ENCODE measurements at regions not wholly inside any gene's neighbourhood (a gene's known extent, or its start where the extent isn't known, plus 50 kb on each side); places are given as distances from the start of the nearest gene placed in this dataset.

- Histone ChIP-seq H3K9me3 (ENCODE audit: control insufficient read depth in 2 of 3, insufficient read depth in 1 of 3, low read length in 3 of 3) (no peaks in the 10 kb centered on the region), H3K4me3 (ENCODE audit: low read length in 3 of 3) (no peak overlapping the region), H3K36me3 (ENCODE audit: control insufficient read depth in 2 of 3, insufficient read depth in 3 of 3, low read length in 3 of 3) (no peaks in the 10 kb centered on the region), H3K9ac (ENCODE audit: low read length in 3 of 3) (no peak overlapping the region), H3K4me1 (ENCODE audit: control insufficient read depth in 2 of 3, insufficient read depth in 2 of 3, low read depth in 1 of 3, low read length in 3 of 3) (no peaks in the 10 kb centered on the region), H3K27me3 (ENCODE audit: control insufficient read depth, insufficient read depth, low read length) (no peaks in the 10 kb centered on the region), H3K27ac (ENCODE audit: low read depth in 2 of 2, low read length in 2 of 2) (no peak overlapping the region)
- DNase-seq (no peak), FAIRE-seq (no peak)
- TF ChIP-seq, protein P1, sequence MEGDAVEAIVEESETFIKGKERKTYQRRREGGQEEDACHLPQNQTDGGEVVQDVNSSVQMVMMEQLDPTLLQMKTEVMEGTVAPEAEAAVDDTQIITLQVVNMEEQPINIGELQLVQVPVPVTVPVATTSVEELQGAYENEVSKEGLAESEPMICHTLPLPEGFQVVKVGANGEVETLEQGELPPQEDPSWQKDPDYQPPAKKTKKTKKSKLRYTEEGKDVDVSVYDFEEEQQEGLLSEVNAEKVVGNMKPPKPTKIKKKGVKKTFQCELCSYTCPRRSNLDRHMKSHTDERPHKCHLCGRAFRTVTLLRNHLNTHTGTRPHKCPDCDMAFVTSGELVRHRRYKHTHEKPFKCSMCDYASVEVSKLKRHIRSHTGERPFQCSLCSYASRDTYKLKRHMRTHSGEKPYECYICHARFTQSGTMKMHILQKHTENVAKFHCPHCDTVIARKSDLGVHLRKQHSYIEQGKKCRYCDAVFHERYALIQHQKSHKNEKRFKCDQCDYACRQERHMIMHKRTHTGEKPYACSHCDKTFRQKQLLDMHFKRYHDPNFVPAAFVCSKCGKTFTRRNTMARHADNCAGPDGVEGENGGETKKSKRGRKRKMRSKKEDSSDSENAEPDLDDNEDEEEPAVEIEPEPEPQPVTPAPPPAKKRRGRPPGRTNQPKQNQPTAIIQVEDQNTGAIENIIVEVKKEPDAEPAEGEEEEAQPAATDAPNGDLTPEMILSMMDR (IDR thresholded peaks at IDR 0.05; ENCODE audit: borderline replicate concordance, extremely low read depth, insufficient read depth), result no peak
- intact Hi-C loops (cut with DNase I), result no loop called here
Measured at GRCh38 chr4:170270628-170271027, 180.9 kb upstream of the AADAT start.

DNA sequence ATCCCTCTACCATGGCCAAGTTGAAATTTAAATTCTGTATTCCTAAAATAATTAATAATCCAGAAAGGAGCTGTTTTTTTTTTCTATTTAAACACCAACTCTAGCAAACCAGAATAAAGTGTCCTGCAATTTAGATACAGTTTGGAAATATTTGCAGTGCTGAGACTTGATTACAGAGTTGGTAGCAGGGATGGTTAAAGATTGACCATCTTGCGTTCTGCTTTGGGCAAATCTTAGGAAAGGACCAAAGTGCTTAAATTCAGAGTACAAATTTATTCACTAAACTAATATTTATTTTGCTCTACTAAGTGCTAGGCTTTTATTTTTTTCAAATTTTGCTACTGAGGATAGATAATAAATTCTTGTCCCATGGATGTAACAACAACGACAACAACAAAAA is 180.2 kb upstream of the AADAT start:
- Histone ChIP-seq H3K36me3 (ENCODE audit: control insufficient read depth in 2 of 3, insufficient read depth in 3 of 3, low read length in 3 of 3) (no peaks in the 10 kb centered on the region), H3K27me3 (ENCODE audit: control insufficient read depth, insufficient read depth, low read length) (no peaks in the 10 kb centered on the region), H3K9me3 (ENCODE audit: control insufficient read depth in 2 of 3, insufficient read depth in 1 of 3, low read length in 3 of 3) (no peaks in the 10 kb centered on the region), H3K27ac (ENCODE audit: low read depth in 2 of 2, low read length in 2 of 2) (no peak overlapping the region), H3K4me1 (ENCODE audit: control insufficient read depth in 2 of 3, insufficient read depth in 2 of 3, low read depth in 1 of 3, low read length in 3 of 3) (no peaks in the 10 kb centered on the region), H3K4me3 (ENCODE audit: low read length in 3 of 3) (no peak overlapping the region), H3K9ac (ENCODE audit: low read length in 3 of 3) (no peak overlapping the region)
- intact Hi-C loops (cut with DNase I), result no loop called here
- TF ChIP-seq, protein P1 (IDR thresholded peaks at IDR 0.05; ENCODE audit: borderline replicate concordance, extremely low read depth, insufficient read depth), result no peak
- DNase-seq, result no peak
- no peak for FAIRE-seq

GRCh38 chr4:170259631-170260153 is 169.9 kb upstream of the AADAT start:
- Histone ChIP-seq H3K36me3 (ENCODE audit: control insufficient read depth in 2 of 3, insufficient read depth in 3 of 3, low read length in 3 of 3) (no peaks in the 10 kb centered on the region), H3K27ac (ENCODE audit: low read depth in 2 of 2, low read length in 2 of 2) (no peak overlapping the region), H3K4me3 (ENCODE audit: low read length in 3 of 3) (no peak overlapping the region), H3K27me3 (ENCODE audit: control insufficient read depth, insufficient read depth, low read length) (no peaks in the 10 kb centered on the region), H3K9ac (ENCODE audit: low read length in 3 of 3) (no peak overlapping the region), H3K4me1 (ENCODE audit: control insufficient read depth in 2 of 3, insufficient read depth in 2 of 3, low read depth in 1 of 3, low read length in 3 of 3) (no peaks in the 10 kb centered on the region), H3K9me3 (ENCODE audit: control insufficient read depth in 2 of 3, insufficient read depth in 1 of 3, low read length in 3 of 3) (no peaks in the 10 kb centered on the region)
- intact Hi-C loops (cut with DNase I), result no loop called here
- TF ChIP-seq, protein P1 (IDR thresholded peaks at IDR 0.05; ENCODE audit: borderline replicate concordance, extremely low read depth, insufficient read depth), result peak; percentile 73
- DNase-seq, result peak in 4 of 5 donors; percentile 94 to 98 (median 96)
- FAIRE-seq, result peak; percentile 93

GRCh38 chr4:170256807-170257206 is 167.1 kb upstream of the AADAT start:
- Histone ChIP-seq H3K27me3 (ENCODE audit: control insufficient read depth, insufficient read depth, low read length) (no peaks in the 10 kb centered on the region), H3K27ac (ENCODE audit: low read depth in 2 of 2, low read length in 2 of 2) (no peak overlapping the region), H3K9me3 (ENCODE audit: control insufficient read depth in 2 of 3, insufficient read depth in 1 of 3, low read length in 3 of 3) (no peaks in the 10 kb centered on the region), H3K9ac (ENCODE audit: low read length in 3 of 3) (no peak overlapping the region), H3K4me1 (ENCODE audit: control insufficient read depth in 2 of 3, insufficient read depth in 2 of 3, low read depth in 1 of 3, low read length in 3 of 3) (no peaks in the 10 kb centered on the region), H3K36me3 (ENCODE audit: control insufficient read depth in 2 of 3, insufficient read depth in 3 of 3, low read length in 3 of 3) (no peaks in the 10 kb centered on the region), H3K4me3 (ENCODE audit: low read length in 3 of 3) (no peak overlapping the region)
- intact Hi-C loops (cut with DNase I), result no loop called here
- TF ChIP-seq, protein P1 (IDR thresholded peaks at IDR 0.05; ENCODE audit: borderline replicate concordance, extremely low read depth, insufficient read depth), result no peak
- no peak for DNase-seq
- FAIRE-seq, result no peak

Data from kidney (tissue), 13 donors.